ENCODE measurements at regions not wholly inside any gene's neighbourhood (a gene's known extent, or its start where the extent isn't known, plus 50 kb on each side); places are given as distances from the start of the nearest gene placed in this dataset.

DNA sequence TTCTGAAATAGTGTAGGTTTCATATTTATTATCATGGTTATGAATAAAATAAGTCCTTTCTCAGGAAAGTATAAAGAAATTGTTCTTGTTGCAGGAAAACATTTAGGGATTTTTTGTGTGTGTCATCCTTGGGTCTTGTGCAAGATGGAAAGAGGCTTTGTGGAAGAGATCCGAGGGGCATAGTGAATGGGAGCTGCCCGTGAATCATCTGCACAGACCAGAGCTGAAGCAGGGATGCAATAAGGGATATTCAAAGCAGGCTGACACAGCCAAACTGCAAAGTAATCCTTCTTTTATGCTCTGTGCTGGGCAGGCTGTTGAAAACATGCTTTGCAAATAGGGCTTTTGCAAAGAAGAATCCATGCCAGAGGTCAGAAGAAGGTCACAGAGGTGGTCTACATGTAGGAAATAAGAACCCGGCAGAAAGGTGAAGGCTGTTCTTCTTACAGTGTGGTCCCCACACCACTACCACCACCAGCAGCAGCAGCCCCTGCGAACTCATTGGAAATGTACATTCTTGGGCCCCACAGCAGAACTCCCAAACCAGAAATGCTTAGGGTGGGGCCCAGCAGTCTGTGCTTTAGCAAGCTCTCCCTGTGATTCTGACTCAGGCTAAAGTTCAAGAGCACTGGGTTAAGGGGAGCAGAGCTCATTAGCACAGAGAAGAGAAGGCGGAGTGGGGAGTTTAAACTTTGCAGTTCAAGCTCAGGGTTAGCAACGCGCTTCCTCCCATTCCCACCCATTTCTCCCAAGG is 237.6 kb downstream of the QKI start:
- no peak for DNase-seq (ENCODE audit: low spot score)

DNA sequence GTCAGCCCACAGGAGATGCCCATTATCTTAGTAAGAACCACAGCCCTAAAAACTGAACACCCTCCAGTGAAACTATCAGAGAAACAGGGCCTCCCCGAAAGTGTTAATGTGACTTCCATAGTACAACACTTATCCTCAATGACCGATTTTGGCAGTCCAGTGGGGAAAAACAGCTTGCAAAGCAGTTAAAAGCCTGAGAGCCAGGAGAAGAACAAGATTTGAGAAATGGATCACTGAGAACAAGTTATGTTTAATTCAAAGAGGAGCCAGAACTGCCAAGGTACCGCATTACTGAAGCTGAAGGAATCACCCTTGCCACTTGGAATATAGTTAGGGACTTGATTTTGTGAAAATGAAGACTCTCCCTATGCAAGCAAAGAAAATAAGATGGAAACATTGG is 236.9 kb downstream of the QKI start:
- DNase-seq (ENCODE audit: low spot score), result no peak

DNA sequence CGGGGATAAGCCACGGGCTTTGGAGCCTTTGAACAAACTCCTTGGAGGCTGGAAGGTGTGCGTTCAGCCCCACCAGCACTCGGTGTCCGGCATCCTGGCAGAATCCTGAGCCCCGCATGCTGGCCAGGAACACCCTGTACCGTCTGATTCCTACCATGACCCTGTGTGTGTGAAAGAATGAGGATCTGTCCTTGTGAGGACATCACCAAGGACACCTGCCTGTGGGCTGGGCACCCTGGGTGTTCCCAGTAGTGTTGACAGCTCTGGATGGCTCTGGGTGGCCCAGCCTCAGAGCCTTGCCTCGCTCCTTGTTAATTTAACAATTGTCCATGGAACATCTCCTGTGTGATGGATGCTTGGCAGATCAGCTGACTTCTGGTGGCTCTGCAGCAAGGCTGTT is 234.3 kb downstream of the QKI start:
- DNase-seq (ENCODE audit: low spot score), result no peak

DNA sequence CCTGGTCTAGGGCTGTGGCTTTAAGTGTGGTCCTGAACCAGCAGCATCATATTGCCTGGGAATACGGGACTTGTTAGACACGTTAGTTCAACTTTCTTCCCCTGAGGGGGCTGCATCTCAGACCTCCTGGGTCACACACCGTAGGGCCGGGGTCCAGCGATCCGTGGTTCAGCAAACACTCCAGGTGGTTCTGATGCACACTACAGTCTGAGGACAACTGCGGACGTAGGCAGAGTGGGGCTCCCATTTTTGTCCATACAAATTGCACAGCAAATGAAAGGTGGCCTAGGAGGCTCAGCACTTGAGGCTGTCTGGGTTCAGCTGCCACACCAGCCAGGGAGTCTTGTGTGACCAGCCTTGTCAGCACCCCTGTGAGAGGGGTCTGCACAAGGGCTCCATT is 233.1 kb downstream of the QKI start:
- DNase-seq (ENCODE audit: low spot score), result no peak

DNA sequence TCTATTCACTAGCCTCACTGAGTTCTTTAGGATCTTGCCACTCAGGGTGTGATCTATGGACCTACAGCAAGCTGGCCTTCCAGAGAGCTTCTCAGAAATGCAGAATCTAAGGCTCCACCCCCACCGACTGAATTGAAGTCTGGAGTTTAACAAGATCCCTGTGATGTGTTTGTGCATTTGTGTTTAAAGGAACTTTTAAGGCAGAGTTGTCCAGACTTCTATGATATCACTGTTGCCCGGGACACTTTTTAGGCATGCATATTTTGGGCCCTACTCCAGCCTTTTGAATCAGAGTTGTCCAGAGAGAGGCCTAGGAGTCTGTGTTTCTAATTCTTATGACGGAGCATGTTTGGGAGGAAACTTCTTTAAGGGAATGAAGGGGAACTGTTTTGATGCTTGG is 232.3 kb downstream of the QKI start:
- DNase-seq (ENCODE audit: low spot score), result no peak

DNA sequence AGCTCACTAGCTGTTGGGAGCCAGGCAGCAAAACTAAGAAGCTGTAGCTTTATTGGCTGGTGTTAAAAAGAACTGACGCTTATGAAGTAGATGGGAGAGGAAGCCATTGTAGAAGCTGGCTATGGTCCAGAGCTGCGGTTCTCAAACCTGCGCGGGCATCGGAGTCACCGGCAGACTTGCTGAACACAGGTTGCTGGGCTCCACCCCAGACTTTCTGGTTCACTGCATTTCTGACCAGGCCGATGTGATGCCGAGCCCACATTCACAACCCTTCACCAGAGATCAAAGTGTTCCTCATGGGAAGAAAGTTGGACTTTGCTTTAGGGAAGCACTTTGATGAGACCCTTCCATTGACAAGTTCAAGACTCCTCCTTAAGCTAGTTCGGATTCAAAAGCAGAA is 231.6 kb downstream of the QKI start:
- DNase-seq (ENCODE audit: low spot score), result peak; percentile 74

DNA sequence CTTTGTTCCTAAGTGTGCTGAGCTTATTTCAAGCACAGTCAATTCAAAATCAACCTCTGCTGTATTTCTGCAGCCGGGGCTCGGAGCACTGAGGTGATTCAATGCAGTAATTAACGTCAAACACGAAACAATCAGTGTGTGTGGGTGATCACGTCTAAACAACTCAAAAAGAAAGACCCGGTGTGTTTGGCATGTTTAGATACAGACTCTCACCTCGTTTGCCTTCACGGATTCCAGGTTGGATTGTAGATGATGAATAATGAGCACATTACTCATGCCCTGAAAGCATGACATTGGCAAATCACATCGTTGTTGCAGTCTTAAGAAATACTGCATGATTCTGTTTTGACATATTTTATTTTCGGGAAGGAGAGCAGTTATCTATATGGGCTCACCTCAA is 231.0 kb downstream of the QKI start:
- DNase-seq (ENCODE audit: low spot score), result peak; percentile 8

DNA sequence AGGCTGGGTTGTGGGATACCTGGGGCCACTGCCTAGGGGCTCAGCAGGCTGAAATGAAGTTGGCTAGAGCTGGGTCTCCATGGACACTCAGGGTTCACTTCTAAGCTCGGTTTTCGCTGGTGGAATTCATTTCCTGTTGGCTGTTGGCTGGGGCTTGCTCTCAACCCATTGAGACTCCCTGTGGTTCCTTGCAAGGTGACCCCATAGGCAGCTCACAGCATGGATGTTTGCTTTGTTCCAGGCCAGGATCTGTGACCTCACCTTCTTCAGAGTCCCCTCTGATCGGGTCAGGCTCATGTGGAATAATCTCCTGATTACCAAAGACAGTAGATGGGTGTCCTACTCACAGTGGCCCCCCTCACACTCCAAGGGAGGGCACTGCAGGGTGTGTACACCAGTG is 229.3 kb downstream of the QKI start:
- DNase-seq (ENCODE audit: low spot score), result no peak

DNA sequence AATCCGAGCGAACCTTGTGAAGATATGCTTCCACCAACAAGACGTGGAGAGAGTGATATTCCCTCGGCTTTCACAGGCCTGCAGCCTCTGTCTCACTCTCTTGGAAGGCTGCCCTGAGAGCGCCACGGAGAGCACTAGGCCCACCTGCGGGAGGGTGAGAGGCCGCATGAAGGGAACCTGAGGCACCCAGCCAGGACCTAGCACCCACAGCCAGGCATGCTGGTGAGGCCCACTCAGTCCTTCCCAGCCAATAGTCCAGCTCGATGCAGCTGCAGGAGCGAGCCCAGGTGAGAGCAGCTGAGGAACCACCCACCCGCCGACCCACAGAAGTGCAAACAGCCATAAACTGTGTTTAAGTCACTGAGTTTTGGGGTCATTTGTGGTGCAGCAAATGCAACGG is 227.2 kb downstream of the QKI start:
- DNase-seq (ENCODE audit: low spot score), result no peak

DNA sequence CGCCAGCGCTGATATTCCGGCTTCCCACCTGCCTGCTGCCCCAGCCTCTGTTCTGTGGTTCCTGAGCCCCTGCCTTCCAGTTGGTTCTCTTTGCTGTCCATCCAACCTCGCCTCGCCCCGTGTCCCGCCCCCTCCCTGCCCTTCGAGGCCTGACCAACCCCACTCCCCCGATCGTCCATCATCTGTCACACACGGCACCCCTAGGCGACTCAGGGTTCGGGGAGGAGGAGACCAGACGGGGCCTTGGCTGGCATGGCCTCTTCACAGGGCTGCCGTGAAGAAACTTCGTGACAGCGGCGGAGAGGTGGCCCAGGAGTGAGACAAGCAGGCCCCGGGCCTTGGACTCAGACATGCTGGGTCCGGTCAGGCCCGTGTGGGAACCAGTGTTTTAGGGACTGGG is 226.1 kb downstream of the QKI start:
- no peak for DNase-seq (ENCODE audit: low spot score)

DNA sequence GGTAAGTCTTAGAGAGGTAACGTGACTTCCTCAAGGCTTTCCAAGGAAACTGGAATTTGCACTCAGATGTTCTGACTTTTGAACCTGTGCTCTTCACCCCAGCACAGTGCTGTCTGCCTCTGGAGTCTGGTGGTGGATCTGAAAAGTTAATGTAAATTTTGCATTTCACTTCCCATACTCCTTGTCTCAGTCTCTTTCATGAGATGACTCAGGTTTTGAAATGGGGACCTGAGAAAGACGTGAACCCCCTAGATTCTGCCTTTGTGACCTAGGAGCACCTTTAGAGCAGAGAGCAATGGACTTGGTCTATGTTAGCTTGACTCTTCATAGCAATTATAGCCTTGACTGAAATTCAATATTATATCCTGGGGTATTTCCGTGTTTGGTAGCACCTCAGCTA is 223.0 kb downstream of the QKI start:
- DNase-seq (ENCODE audit: low spot score), result no peak

DNA sequence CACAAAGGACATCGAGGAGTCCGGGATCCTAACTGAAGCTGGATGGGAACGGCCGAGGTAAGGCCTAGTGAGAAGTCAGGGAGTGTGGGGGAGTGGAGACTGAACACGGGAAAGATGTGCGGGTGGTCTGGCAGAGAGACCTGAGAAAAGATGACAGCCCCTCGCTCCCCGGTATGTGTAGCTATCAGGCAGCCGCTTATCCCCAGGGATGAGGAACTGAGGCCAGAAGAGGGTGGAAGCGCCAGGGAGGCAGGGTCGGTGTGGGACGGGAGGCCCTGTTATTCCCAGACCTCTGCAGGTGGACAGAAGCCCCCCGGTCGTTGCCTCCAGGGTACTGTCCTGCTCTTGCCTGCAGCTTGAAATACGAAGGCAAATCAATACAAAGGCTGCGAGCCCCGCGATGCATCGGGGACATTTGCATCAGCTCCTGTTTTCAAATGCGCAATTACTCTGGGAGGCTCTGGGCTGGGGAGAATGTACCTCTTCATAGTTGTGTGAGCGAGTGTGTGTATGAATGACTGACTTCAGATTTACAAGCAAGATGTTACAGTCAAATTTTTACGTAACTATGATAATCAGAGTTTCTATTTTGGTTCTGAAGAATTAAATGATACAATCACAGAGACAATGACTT is 221.3 kb downstream of the QKI start:
- DNase-seq (ENCODE audit: low spot score), result no peak

DNA sequence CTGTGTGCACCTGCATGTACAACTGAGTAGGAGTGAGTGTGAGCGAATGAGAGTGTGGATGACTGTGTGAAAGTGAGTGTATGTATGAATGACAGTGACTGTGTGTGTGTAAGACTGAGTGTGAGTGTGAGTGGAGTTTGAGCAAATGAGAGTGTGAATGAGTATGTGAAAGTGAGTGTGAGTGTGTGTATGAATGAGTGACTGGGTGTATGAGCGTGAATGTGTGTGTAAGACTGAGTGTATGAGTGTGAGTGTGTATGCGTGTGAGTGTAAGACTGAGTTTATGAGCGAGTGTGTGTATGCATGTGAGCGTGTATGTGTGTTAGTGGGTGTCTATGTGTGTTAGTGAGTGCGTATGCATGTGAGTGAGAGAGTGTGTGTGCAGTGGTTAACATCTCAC is 220.8 kb downstream of the QKI start:
- no peak for DNase-seq (ENCODE audit: low spot score)

DNA sequence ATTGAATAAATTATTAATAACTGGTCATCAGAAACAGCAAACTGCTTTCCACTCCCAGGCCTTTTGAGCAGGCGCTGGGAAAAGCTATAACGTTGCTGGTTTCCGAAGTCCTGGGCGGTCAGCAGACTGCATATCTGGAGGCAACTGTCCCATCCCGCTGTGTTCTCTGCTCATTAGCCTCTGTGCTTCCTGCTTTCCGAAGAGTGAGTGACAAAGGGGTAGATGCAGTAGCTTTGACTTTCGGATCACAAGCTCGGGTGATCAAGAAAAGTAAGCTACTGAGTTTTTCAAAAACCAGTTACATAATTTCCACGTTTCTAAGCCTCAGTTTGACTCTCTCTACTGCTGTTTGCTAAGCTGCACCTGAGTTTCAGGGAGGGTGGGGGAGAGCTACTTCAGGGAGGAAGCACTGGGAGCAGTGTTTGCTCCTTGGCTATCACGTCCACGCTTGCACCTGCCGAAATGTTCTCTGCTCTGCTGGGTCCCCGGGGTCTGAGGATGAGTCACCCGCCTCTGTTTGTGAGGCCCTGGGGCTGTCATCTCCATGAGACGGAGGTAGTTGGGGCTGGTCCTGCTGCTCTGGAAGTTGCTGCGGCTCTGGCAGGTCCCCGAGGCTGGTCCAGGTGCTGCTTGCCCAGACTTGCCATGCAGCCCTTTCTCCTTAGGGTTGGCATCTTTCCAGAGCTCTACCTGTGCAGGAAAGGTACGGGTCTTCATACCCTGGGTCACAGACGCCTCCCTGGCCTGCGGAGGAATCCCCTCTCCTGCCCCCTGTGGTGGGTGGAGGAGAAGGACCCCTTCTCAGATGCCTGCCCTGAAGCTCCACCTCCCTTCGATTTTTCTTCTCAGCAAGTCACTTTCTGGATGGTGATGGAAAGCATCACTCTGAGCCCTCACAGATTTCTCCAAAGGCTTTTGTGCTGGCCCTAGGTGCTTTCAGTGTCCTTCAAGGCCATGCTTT is 220.0 kb downstream of the QKI start:
- peak; percentile 11 for DNase-seq (ENCODE audit: low spot score)

DNA sequence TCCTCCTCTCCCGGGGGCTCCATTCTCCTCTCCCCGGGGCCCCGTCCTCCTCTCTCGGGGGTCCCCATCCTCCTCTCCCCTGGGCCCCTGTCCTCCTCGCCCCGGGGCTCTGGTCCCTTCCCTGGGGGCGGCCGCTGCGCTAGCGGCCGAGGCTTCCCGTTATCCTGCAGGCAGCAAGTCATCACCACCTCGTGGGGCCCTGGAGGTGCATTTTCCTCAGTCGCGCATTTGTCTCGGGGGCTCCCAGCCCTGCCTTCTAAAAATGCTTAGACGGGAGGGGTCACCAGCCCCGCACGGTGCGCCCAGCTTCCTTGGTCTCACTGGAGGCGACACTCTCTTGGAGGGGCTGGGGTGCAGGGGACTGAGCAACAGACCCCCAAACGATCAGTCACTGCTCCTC is 216.5 kb downstream of the QKI start:
- DNase-seq (ENCODE audit: low spot score), result no peak

DNA sequence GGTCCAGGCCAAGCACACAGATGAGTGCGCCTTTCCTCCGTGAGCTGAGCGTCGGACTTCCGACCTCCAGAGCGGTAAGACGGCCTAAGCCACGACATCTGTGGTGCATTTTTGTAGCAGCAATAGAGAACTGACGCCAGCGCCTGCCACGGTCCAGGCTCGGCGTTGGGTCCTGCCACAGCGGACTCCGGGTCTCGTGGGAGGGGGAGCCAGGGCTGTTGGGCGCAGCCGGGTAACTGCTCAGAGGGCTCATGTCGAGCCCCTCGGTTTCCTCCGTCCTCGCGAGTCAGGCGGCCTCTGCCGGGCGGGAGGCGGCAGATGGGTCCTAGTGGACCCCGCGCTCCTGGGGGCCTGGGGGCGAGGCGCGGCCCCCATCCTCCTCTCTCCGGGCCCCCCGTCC is 216.1 kb downstream of the QKI start:
- DNase-seq (ENCODE audit: low spot score), result no peak

DNA sequence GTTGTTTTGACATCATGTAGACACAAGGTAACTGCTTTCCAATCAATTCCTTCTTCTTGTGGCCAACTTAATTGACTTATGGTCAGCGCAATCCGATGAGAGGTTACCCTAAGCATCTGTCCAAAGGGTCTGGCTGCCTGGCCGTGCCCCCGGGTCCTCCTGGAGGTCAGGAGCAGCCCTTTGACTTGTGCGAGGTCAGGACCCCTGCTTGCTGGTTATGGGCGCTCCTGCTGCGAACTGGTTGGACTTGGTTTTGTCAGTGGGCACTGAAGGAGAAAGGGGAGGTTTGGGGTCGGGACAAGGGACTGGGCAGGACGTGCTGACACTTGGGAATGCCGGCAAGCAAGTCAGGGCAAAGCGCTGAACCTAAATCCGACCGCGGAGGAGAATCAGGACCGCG is 215.6 kb downstream of the QKI start:
- no peak for DNase-seq (ENCODE audit: low spot score)

Measured in SW480 (cell line).